IMR-90 (cell line): ENCODE measurements at regions not wholly inside any gene's neighbourhood (a gene's known extent, or its start where the extent isn't known, plus 50 kb on each side); places are given as distances from the start of the nearest gene placed in this dataset.

Experiments used
- ATAC-seq: fragments of 200-7000 bp; cut with Tn5 transposase; 2 replicates; pipeline ENCODE4 v1.9.1; 2020; ENCODE audit warnings: low read depth, mild to moderate bottlenecking, moderate library complexity
- BruUV-seq: library from RNA; stranded (reverse); fragments of 400-500 nt; replicated peaks from 2 replicates; lab custom pipeline; 2021; lab: Mats Ljungman, UMichigan
- CTCF ChIA-PET: fragments of 300-600 bp; formaldehyde crosslinking; extraction: SDS; loops from one replicate; lab custom pipeline; 2021; ENCODE audit warnings: antibody characterized with exemption; lab: Yijun Ruan, JAX
- POLR2A ChIA-PET: fragments of 300-600 bp; sonication (Branson Sonifier 250); formaldehyde crosslinking; loops from one replicate; lab custom pipeline; 2022; ENCODE audit warnings: antibody characterized with exemption; ENCODE audit not compliant: unreplicated experiment; lab: Charles Lee
- DNase-seq: peaks from one replicate; pipeline ENCODE4 v3.0.0; 2013
- H2AFZ ChIP-seq: replicated peaks from 2 replicates; pipeline ENCODE3; 2013; ENCODE audit warnings: low read length, mild to moderate bottlenecking; ENCODE audit not compliant: poor library complexity
- H2AK5ac ChIP-seq: 2 replicates; pipeline ENCODE4 v1.6.1; 2013; ENCODE audit warnings: low read depth, low read length, inconsistent platforms
- H2AK9ac ChIP-seq: replicated peaks from 2 replicates; pipeline ENCODE3; 2013; ENCODE audit warnings: mild to moderate bottlenecking, low read depth, low read length, moderate library complexity; ENCODE audit not compliant: poor library complexity
- H2BK120ac ChIP-seq: 2 replicates; pipeline ENCODE4 v1.6.1; 2013; ENCODE audit warnings: low read depth, low read length, inconsistent platforms
- H2BK15ac ChIP-seq: 3 replicates; pipeline ENCODE4 v1.6.1; 2013; ENCODE audit warnings: low read depth, low read length, inconsistent platforms
- H2BK20ac ChIP-seq: 2 replicates; pipeline ENCODE4 v1.6.1; 2013; ENCODE audit warnings: low read depth, mild to moderate bottlenecking, inconsistent platforms, low read length, moderate library complexity
- H2BK5ac ChIP-seq: 2 replicates; pipeline ENCODE4 v1.6.1; 2013; ENCODE audit warnings: mild to moderate bottlenecking, low read depth, low read length, inconsistent platforms; ENCODE audit not compliant: poor library complexity, severe bottlenecking
- H3K14ac ChIP-seq: replicated peaks from 2 replicates; pipeline ENCODE4 v1.6.1; 2013; ENCODE audit warnings: low read depth, low read length, inconsistent platforms
- H3K18ac ChIP-seq: 2 replicates; pipeline ENCODE4 v1.6.1; 2013; ENCODE audit warnings: low read depth, low read length, control low read depth
- H3K23ac ChIP-seq: 2 replicates; pipeline ENCODE4 v1.6.1; 2013; ENCODE audit warnings: low read depth, low read length, inconsistent platforms
- H3K27ac ChIP-seq: 2 replicates; pipeline ENCODE4 v1.5.1; 2013; ENCODE audit warnings: mild to moderate bottlenecking, control low read depth, low read length; ENCODE audit not compliant: insufficient read depth
- H3K27me3 ChIP-seq: 2 replicates; pipeline ENCODE4 v1.6.1; 2013; ENCODE audit warnings: low read length; ENCODE audit not compliant: control insufficient read depth, insufficient read depth
- H3K36me3 ChIP-seq: 2 replicates; pipeline ENCODE4 v1.6.1; 2013; ENCODE audit warnings: low read length, mixed read lengths; ENCODE audit not compliant: control insufficient read depth, insufficient read depth
- H3K4ac ChIP-seq: 2 replicates; pipeline ENCODE4 v1.6.1; 2013; ENCODE audit warnings: low read depth, low read length, inconsistent platforms
- H3K4me1 ChIP-seq: 2 replicates; pipeline ENCODE4 v1.6.1; 2013; ENCODE audit warnings: low read length, mixed read lengths; ENCODE audit not compliant: control insufficient read depth, insufficient read depth
- H3K4me2 ChIP-seq: 2 replicates; pipeline ENCODE4 v1.6.1; 2013; ENCODE audit warnings: low read depth, mild to moderate bottlenecking, control low read depth, low read length, moderate library complexity
- H3K4me3 ChIP-seq: 2 replicates; pipeline ENCODE4 v1.5.1; 2013; ENCODE audit warnings: low read depth, mild to moderate bottlenecking, control low read depth, low read length, moderate library complexity; ENCODE audit not compliant: insufficient read depth
- H3K56ac ChIP-seq: 2 replicates; pipeline ENCODE4 v1.6.1; 2013; ENCODE audit warnings: low read length, inconsistent platforms; ENCODE audit not compliant: insufficient read depth; ENCODE audit errors: extremely low read depth
- H3K79me1 ChIP-seq, 2 experiments: 2 replicates each; pipeline ENCODE4 v1.6.1; 2013; ENCODE audit warnings: low read length in 2 of 2, inconsistent platforms in 1 of 2, low read depth in 1 of 2
- H3K9ac ChIP-seq: 2 replicates; pipeline ENCODE4 v1.6.1; 2013; ENCODE audit warnings: low read depth, low read length, control low read depth
- H3K9me1 ChIP-seq: 2 replicates; pipeline ENCODE4 v1.6.1; 2013; ENCODE audit warnings: low read length, inconsistent platforms; ENCODE audit not compliant: insufficient read depth
- H3K9me3 ChIP-seq: 2 replicates; pipeline ENCODE4 v1.6.1; 2013; ENCODE audit warnings: low read length; ENCODE audit not compliant: control insufficient read depth, insufficient read depth
- H4K20me1 ChIP-seq: 2 replicates; pipeline ENCODE4 v1.6.1; 2013; ENCODE audit warnings: low read length, inconsistent platforms; ENCODE audit not compliant: insufficient read depth
- H4K5ac ChIP-seq: 2 replicates; pipeline ENCODE4 v1.6.1; 2013; ENCODE audit warnings: mild to moderate bottlenecking, low read depth, low read length, control low read depth
- H4K8ac ChIP-seq, 2 experiments: 2 replicates each; pipeline ENCODE4 v1.6.1; 2013; ENCODE audit warnings: low read depth in 2 of 2, low read length in 2 of 2, control low read depth in 1 of 2, inconsistent platforms in 1 of 2
- H4K91ac ChIP-seq: 2 replicates; pipeline ENCODE4 v1.6.1; 2013; ENCODE audit warnings: low read depth, low read length, inconsistent platforms; ENCODE audit not compliant: insufficient read depth
- BHLHE40 ChIP-seq: fragments of 150-350 bp; IDR thresholded peaks from 2 replicates; pipeline ENCODE4 v1.6.1; 2016; ENCODE audit warnings: mild to moderate bottlenecking, low read depth, low read length
- CEBPB ChIP-seq: IDR thresholded peaks from 2 replicates; pipeline ENCODE4 v1.6.1; 2012; ENCODE audit warnings: low read depth, low read length, improper control_type of control experiment
- ELK1 ChIP-seq: fragments of 150-350 bp; IDR thresholded peaks from 2 replicates; pipeline ENCODE4 v1.6.1; 2016; ENCODE audit warnings: low read depth, mild to moderate bottlenecking, low read length, moderate library complexity, borderline replicate concordance
- FOS ChIP-seq: fragments of 150-350 bp; IDR thresholded peaks from 2 replicates; pipeline ENCODE4 v1.6.1; 2016; ENCODE audit warnings: low read depth, low read length
- MXI1 ChIP-seq: IDR thresholded peaks from 2 replicates; pipeline ENCODE4 v1.6.1; 2012; ENCODE audit warnings: low read depth, mild to moderate bottlenecking, low read length, moderate library complexity, borderline replicate concordance
- NFE2L2 ChIP-seq: fragments of 150-350 bp; IDR thresholded peaks from 2 replicates; pipeline ENCODE4 v1.6.1; 2016; ENCODE audit warnings: low read depth, mild to moderate bottlenecking, low read length
- RCOR1 ChIP-seq: IDR thresholded peaks from 2 replicates; pipeline ENCODE4 v1.6.1; 2012; ENCODE audit warnings: mild to moderate bottlenecking, low read length, improper control_type of control experiment; ENCODE audit not compliant: insufficient replicate concordance
- RFX5 ChIP-seq: IDR thresholded peaks from 2 replicates; pipeline ENCODE4 v1.8.0; 2012; ENCODE audit warnings: low read depth, mild to moderate bottlenecking, low read length, moderate library complexity
- WGBS, 2 experiments: methylation state at CpG; one replicate each; pipeline versions ENCODE4 v1.1.5 to v1.1.7; 2013; ENCODE audit warnings: missing lambda C conversion rate in 2 of 2; ENCODE audit not compliant: insufficient read length in 1 of 2; ENCODE audit errors: extremely low coverage in 2 of 2; 5-methylcytosine and 5-hydroxymethylcytosine counted together
- dilution Hi-C: fragments of 300-500 bp; cut with HindIII; formaldehyde crosslinking; loops from one replicate; pipeline ENCODE4 v1.14.3; 2018; ENCODE audit warnings: low sequenced_read_pairs; ENCODE audit not compliant: unreplicated experiment
- in situ Hi-C: fragments of 300-500 bp; cut with MboI; formaldehyde crosslinking; loops from 3 replicates; pipeline ENCODE4 v1.14.3; 2019; ENCODE audit warnings: low sequenced_read_pairs, inconsistent platforms, mixed read lengths
- intact Hi-C: fragments of 100-400 bp; cut with micrococcal nuclease; formaldehyde crosslinking; loops from 2 replicates; pipeline ENCODE4 v1.10.0; 2022

- H2AK5ac ChIP-seq: no peak overlapping the region
- H3K9me1 ChIP-seq: no peaks in the 10 kb centered on the region
- H3K4me1 ChIP-seq: no peaks in the 10 kb centered on the region
- ATAC-seq (no peak), DNase-seq (no peak)
- no peaks in the 10 kb centered on the region for H3K36me3 ChIP-seq
- H3K9ac ChIP-seq: no peak overlapping the region
- no peaks in the 10 kb centered on the region for H4K20me1 ChIP-seq
- no peak overlapping the region for H2BK15ac ChIP-seq
- in situ Hi-C loops (no loop called here), intact Hi-C loops (no loop called here), dilution Hi-C loops (no loop called here)
- H3K79me1 ChIP-seq: no peaks in the 10 kb centered on the region
- no peak overlapping the region for H2AK9ac ChIP-seq
- H3K56ac ChIP-seq: no peak overlapping the region
- no peak overlapping the region for H2BK120ac ChIP-seq
- no peak overlapping the region for H3K4ac ChIP-seq
- H3K4me2 ChIP-seq: no peak overlapping the region
- H3K27me3 ChIP-seq: no peaks in the 10 kb centered on the region
- H3K18ac ChIP-seq: no peak overlapping the region
- H2BK20ac ChIP-seq: no peak overlapping the region
- H3K23ac ChIP-seq: no peak overlapping the region
- no peak overlapping the region for H2AFZ ChIP-seq
- ChIA-PET CTCF (no interaction called here), POLR2A (no interaction called here)
- no peak for TF ChIP-seq RCOR1
- TF ChIP-seq MXI1: no peak
- no peak for TF ChIP-seq NFE2L2
- no peak for TF ChIP-seq FOS
- TF ChIP-seq ELK1: no peak
- no peak for TF ChIP-seq BHLHE40
- TF ChIP-seq RFX5: no peak
- no peak for TF ChIP-seq CEBPB
- H3K27ac ChIP-seq: no peak overlapping the region
- no CpG with 5 or more reads among the region's 4 CpGs for WGBS, 2 experiments
- peaks cover 8% of the 10 kb centered on the region for H3K9me3 ChIP-seq
- no peak overlapping the region for H2BK5ac ChIP-seq
- no TSS peak for BruUV-seq
- H3K14ac ChIP-seq: no peak overlapping the region
- no peak overlapping the region for H4K91ac ChIP-seq
- no peak overlapping the region for H3K4me3 ChIP-seq
- H4K8ac ChIP-seq: no peak overlapping the region
- H4K5ac ChIP-seq: no peak overlapping the region
Observed at GRCh38 chr13:68254151-68254550, 1024.0 kb upstream of the PCDH9 start.
